ENCODE measurements at regions not wholly inside any gene's neighbourhood (a gene's known extent, or its start where the extent isn't known, plus 50 kb on each side); places are given as distances from the start of the nearest gene placed in this dataset.

DNA sequence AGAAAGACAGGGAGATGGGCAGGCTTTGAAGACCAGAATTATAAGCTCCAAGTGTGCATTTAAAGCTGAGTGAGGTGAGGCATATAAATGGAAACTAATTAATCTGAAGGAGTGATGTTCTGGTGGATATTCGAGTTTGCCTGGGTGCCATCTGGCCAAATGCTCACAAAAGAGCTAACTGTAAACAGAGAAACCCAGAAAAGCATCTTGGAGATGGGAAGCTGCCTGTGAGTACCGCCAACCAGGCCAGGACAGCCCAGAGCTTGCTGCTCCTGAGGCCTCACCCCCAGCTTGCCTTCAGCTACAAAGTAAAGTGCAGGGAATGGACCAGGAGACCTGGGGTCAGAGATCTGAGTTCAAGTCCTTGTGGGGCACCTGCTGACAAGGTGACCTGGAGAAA lies 446.1 kb upstream of the MYT1L start:
- TF ChIP-seq, protein P1, sequence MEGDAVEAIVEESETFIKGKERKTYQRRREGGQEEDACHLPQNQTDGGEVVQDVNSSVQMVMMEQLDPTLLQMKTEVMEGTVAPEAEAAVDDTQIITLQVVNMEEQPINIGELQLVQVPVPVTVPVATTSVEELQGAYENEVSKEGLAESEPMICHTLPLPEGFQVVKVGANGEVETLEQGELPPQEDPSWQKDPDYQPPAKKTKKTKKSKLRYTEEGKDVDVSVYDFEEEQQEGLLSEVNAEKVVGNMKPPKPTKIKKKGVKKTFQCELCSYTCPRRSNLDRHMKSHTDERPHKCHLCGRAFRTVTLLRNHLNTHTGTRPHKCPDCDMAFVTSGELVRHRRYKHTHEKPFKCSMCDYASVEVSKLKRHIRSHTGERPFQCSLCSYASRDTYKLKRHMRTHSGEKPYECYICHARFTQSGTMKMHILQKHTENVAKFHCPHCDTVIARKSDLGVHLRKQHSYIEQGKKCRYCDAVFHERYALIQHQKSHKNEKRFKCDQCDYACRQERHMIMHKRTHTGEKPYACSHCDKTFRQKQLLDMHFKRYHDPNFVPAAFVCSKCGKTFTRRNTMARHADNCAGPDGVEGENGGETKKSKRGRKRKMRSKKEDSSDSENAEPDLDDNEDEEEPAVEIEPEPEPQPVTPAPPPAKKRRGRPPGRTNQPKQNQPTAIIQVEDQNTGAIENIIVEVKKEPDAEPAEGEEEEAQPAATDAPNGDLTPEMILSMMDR (IDR thresholded peaks at IDR 0.05; ENCODE audit: low read depth, low read length, poor library complexity, severe bottlenecking): no peak
- TF ChIP-seq EZH2phosphoT487 (IDR thresholded peaks at IDR 0.05; ENCODE audit: borderline replicate concordance, low read length): no peak

Measured in DOHH2 (cell line).